A549 (cell line): ENCODE measurements at regions not wholly inside any gene's neighbourhood (a gene's known extent, or its start where the extent isn't known, plus 50 kb on each side); places are given as distances from the start of the nearest gene placed in this dataset.

Experiments
- ATAC-seq, 2 experiments: fragments of 200-7000 bp in 1 of 2; fragments of >200 bp in 1 of 2; cut with Nextera tagmentation in 1 of 2; cut with Tn5 transposase in 1 of 2; 3 replicates each; pipeline versions ENCODE4 v1.8.0 to v1.9.1; 2018 to 2020; ENCODE audit warnings: mild to moderate bottlenecking in 1 of 2, moderate library complexity in 1 of 2
- CTCF ChIA-PET: fragments of 300-600 bp; sonication (Branson Sonifier 250); formaldehyde crosslinking; extraction: SDS; loops from one replicate; lab custom pipeline; 2021; ENCODE audit warnings: antibody characterized with exemption, inconsistent platforms; lab: Yijun Ruan, JAX
- POLR2A ChIA-PET: fragments of 350-600 bp; formaldehyde crosslinking; extraction: SDS; loops from one replicate; lab custom pipeline; 2021; ENCODE audit warnings: antibody characterized with exemption, inconsistent platforms; lab: Yijun Ruan, JAX
- DNase-seq, 2 experiments: peaks; one replicate each; pipeline versions ENCODE4 v3.0.0 to v3.0.0-alpha.2; 2011 to 2016; ENCODE audit warnings: low read depth in 1 of 2, low spot score in 1 of 2
- FAIRE-seq: peaks from 2 replicates; lab custom pipeline; 2011; peaks lifted over from hg19 to GRCh38; lab: Jason Lieb, UNC
- H3K27ac ChIP-seq, 2 experiments: fragments of >200 bp; sonication (Bioruptor Twin); formaldehyde crosslinking; 3 replicates each; pipeline ENCODE4 v1.5.1; 2016 to 2017
- H3K4me1 ChIP-seq: fragments of >200 bp; sonication (Bioruptor Twin); formaldehyde crosslinking; 3 replicates; pipeline ENCODE4 v1.6.1; 2016
- H3K4me2 ChIP-seq: fragments of >200 bp; sonication (Bioruptor Twin); formaldehyde crosslinking; 3 replicates; pipeline ENCODE4 v1.6.1; 2016
- H3K4me3 ChIP-seq: fragments of >200 bp; sonication (Bioruptor Twin); formaldehyde crosslinking; 3 replicates; pipeline ENCODE4 v1.5.1; 2016
- H3K9me3 ChIP-seq: fragments of >200 bp; sonication (Bioruptor Twin); formaldehyde crosslinking; 3 replicates; pipeline ENCODE4 v1.6.1; 2016
- ATOH8 ChIP-seq: fragments of 250-450 bp; sonication (Bioruptor Pico); IDR thresholded peaks from 2 replicates; pipeline ENCODE4 v1.5.0; 2020; ENCODE audit warnings: low read depth, mild to moderate bottlenecking, moderate library complexity
- BCL3 ChIP-seq: fragments of >200 bp; sonication (Bioruptor Twin); formaldehyde crosslinking; IDR thresholded peaks from 3 replicates; pipeline ENCODE4 v1.6.1; 2016
- CBX2 ChIP-seq: fragments of 200-600 bp; sonication (generic); IDR thresholded peaks from 2 replicates; pipeline ENCODE4 v1.6.1; 2016; ENCODE audit warnings: low read depth, mild to moderate bottlenecking, borderline replicate concordance
- CTCF ChIP-seq: fragments of >200 bp; sonication (Bioruptor Twin); formaldehyde crosslinking; IDR thresholded peaks from 3 replicates; pipeline ENCODE4 v1.5.1; 2016
- ELK1 ChIP-seq: fragments of 150-350 bp; IDR thresholded peaks from 2 replicates; pipeline ENCODE4 v1.6.1; 2014; ENCODE audit warnings: low read depth, mild to moderate bottlenecking, low read length
- FOSB ChIP-seq: fragments of 250-450 bp; sonication (Bioruptor Pico); IDR thresholded peaks from 2 replicates; pipeline ENCODE4 v1.5.0; 2020; ENCODE audit warnings: mild to moderate bottlenecking, moderate library complexity
- FOSL2 ChIP-seq, 2 experiments: fragments of 450-650 bp in 1 of 2; fragments of >200 bp in 1 of 2; sonication (Bioruptor Twin) in 1 of 2; formaldehyde crosslinking; IDR thresholded peaks; 2 replicates each; pipeline versions ENCODE4 v1.5.0 to v1.6.1; 2016 to 2020; ENCODE audit warnings: mild to moderate bottlenecking in 1 of 2, moderate library complexity in 1 of 2
- FOXS1 ChIP-seq: fragments of 250-450 bp; sonication (Bioruptor Pico); IDR thresholded peaks from 2 replicates; pipeline ENCODE4 v1.5.0; 2020; ENCODE audit warnings: mild to moderate bottlenecking, moderate library complexity
- HDAC2 ChIP-seq: fragments of 200-600 bp; sonication (generic); IDR thresholded peaks from 2 replicates; pipeline ENCODE4 v1.6.1; 2016
- HES2 ChIP-seq: fragments of >200 bp; sonication (Bioruptor Twin); formaldehyde crosslinking; IDR thresholded peaks from 2 replicates; pipeline ENCODE4 v1.6.1; 2016
- HMGXB4 ChIP-seq: fragments of 250-450 bp; sonication (Bioruptor Pico); IDR thresholded peaks from 2 replicates; pipeline ENCODE4 v1.5.0; 2021; ENCODE audit warnings: mild to moderate bottlenecking, moderate library complexity, borderline replicate concordance
- HOXA7 ChIP-seq: fragments of 250-450 bp; sonication (Bioruptor Pico); IDR thresholded peaks from 2 replicates; pipeline ENCODE4 v1.5.0; 2020; ENCODE audit warnings: mild to moderate bottlenecking, moderate library complexity
- JUN ChIP-seq, 2 experiments: fragments of >200 bp; sonication (Bioruptor Twin); formaldehyde crosslinking; IDR thresholded peaks; 2 replicates in 1 of 2; 3 replicates in 1 of 2; pipeline ENCODE4 v1.6.1; 2016 to 2017
- NFE2L2 ChIP-seq: fragments of 150-350 bp; conservative IDR thresholded peaks from 2 replicates; pipeline ENCODE4 v1.6.1; 2014; ENCODE audit warnings: low read length
- NPAS2 ChIP-seq: fragments of 250-450 bp; sonication (Bioruptor Pico); IDR thresholded peaks from 2 replicates; pipeline ENCODE4 v1.8.0; 2022; ENCODE audit warnings: mild to moderate bottlenecking, moderate library complexity, borderline replicate concordance
- POLR2A ChIP-seq: IDR thresholded peaks from 2 replicates; pipeline ENCODE4 v1.6.1; 2012; ENCODE audit warnings: mild to moderate bottlenecking, low read length
- POLR2AphosphoS2 ChIP-seq: conservative IDR thresholded peaks from 2 replicates; pipeline ENCODE4 v1.6.1; 2012; ENCODE audit warnings: low read length, improper control_type of control experiment, inconsistent platforms
- RFX5 ChIP-seq: fragments of 450-650 bp; IDR thresholded peaks from 2 replicates; pipeline ENCODE4 v1.7.1; 2014; ENCODE audit warnings: antibody characterized with exemption, mild to moderate bottlenecking, moderate library complexity
- SREBF2 ChIP-seq: fragments of 450-650 bp; IDR thresholded peaks from 2 replicates; pipeline ENCODE4 v1.6.1; 2014; ENCODE audit warnings: mild to moderate bottlenecking, moderate library complexity
- TP53 ChIP-seq: fragments of 250-450 bp; sonication (Bioruptor Pico); IDR thresholded peaks from 2 replicates; pipeline ENCODE4 v1.5.0; 2021; ENCODE audit warnings: mild to moderate bottlenecking, moderate library complexity
- ZC3H11A ChIP-seq: fragments of 450-650 bp; IDR thresholded peaks from 2 replicates; pipeline ENCODE4 v1.6.1; 2014; ENCODE audit warnings: antibody characterized with exemption, mild to moderate bottlenecking
- ZNF302 ChIP-seq: fragments of 250-450 bp; sonication (Bioruptor Pico); IDR thresholded peaks from 2 replicates; pipeline ENCODE4 v1.9.0; 2021; ENCODE audit warnings: inconsistent platforms, mild to moderate bottlenecking, moderate library complexity
- WGBS: methylation state at CpG from one replicate; pipeline ENCODE4 v1.1.6; 2017; ENCODE audit errors: missing lambda C conversion rate; 5-methylcytosine and 5-hydroxymethylcytosine counted together

GRCh38 chr12:89933911-89934310 lies 225.3 kb upstream of the ATP2B1 start:
- no peak for TF ChIP-seq POLR2A
- TF ChIP-seq FOSL2 (IDR thresholded peaks at IDR 0.05), result no peak
- no peak for TF ChIP-seq FOSL2 (CRISPR knock-in tag; IDR thresholded peaks at IDR 0.05)
- TF ChIP-seq TP53 (CRISPR knock-in tag), result no peak
- TF ChIP-seq BCL3, result no peak
- TF ChIP-seq, all 56 proteins: peak for 0
- WGBS, result 75% methylated on average over 1 of the region's 1 CpG
- ATAC-seq, result no peak
- no peaks in the 10 kb centered on the region for H3K9me3 ChIP-seq
- ChIA-PET POLR2A (no interaction called here), CTCF (no interaction called here)
- H3K4me2 ChIP-seq, result no peak overlapping the region
- no peak for DNase-seq
- no peaks in the 10 kb centered on the region; the same call in 2 of the 3 replicates for H3K4me1 ChIP-seq
- no peak for FAIRE-seq
- no peak overlapping the region for H3K4me3 ChIP-seq
- no peak overlapping the region for H3K27ac ChIP-seq

- 0 out of 6 replicates have a peak overlapping the region, but pooled peaks of 1 of the 2 experiments have one; percentile 37 for H3K27ac ChIP-seq
- 59% methylated on average over 4 of the region's 4 CpGs for WGBS
- ATAC-seq, result no peak
- no peak overlapping the region for H3K4me3 ChIP-seq
- no peak for DNase-seq
- no peak for FAIRE-seq
- no peak overlapping the region for H3K4me2 ChIP-seq
- ChIA-PET POLR2A (no interaction called here), CTCF (no interaction called here)
- no peaks in the 10 kb centered on the region; the same call in 2 of the 3 replicates for H3K4me1 ChIP-seq
- TF ChIP-seq ZNF302 (no peak), FOXS1 (CRISPR knock-in tag) (no peak), ELK1 (no peak), RFX5 (no peak), HDAC2 (no peak), SREBF2 (no peak), POLR2A (no peak), FOSB (CRISPR knock-in tag) (no peak), JUN (IDR thresholded peaks at IDR 0.05) (no peak), POLR2AphosphoS2 (no peak), NPAS2 (CRISPR knock-in tag) (no peak), HOXA7 (no peak), ZC3H11A (no peak), CBX2 (no peak), ATOH8 (CRISPR knock-in tag) (no peak), CTCF (no peak), NFE2L2 (no peak), HES2 (no peak), HMGXB4 (no peak)
- H3K9me3 ChIP-seq, result no peaks in the 10 kb centered on the region
Measured at GRCh38 chr12:89932954-89933353, 224.3 kb upstream of the ATP2B1 start.
